HG02588 (cell line): ENCODE measurements at regions not wholly inside any gene's neighbourhood (a gene's known extent, or its start where the extent isn't known, plus 50 kb on each side); places are given as distances from the start of the nearest gene placed in this dataset.

Source experiments
- ATAC-seq: cut with Tn5 transposase; IDR thresholded peaks from one replicate; pipeline ENCODE4 v1.9.1; 2021; ENCODE audit warnings: mild to moderate bottlenecking, moderate library complexity; ENCODE audit not compliant: unreplicated experiment

DNA sequence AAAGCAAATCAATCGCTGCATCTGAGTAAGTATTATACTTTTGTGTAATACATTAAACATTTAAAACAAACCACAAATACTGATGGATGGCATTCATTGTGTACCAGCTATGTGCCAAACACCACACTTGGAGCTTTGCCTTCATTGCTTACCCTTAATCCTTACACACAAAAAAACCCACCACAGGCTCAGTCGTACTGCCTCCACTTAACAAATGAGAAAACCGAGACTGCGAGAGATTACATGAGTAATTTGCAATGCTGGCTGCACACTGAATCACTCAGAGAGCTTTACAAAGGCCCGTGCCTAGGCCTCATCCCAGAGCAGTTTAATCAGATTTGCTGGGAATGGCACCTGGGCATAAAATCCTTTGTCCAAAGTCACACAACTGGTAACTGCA, 130.5 kb downstream of the EDN1 start:
- ATAC-seq: no peak

DNA sequence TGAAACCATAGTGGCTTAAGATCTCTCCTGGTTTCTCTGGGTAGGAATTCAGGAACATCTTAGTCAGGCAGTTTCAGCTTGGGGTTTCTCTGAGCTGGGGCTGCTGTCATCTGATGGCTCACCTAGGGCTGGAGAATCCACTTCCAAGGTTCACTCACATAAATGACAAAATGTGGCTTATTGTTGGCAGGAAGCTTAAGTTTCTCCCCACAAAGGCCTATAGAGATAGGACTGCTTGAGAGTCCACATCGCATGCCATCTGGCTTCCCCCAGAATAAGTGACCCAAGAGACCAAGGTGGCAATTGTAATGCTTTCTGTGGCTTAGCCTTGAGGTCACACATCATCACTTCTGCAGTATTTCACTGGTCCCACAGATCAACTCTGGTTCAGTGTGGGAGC, 131.4 kb downstream of the EDN1 start:
- no peak for ATAC-seq

DNA sequence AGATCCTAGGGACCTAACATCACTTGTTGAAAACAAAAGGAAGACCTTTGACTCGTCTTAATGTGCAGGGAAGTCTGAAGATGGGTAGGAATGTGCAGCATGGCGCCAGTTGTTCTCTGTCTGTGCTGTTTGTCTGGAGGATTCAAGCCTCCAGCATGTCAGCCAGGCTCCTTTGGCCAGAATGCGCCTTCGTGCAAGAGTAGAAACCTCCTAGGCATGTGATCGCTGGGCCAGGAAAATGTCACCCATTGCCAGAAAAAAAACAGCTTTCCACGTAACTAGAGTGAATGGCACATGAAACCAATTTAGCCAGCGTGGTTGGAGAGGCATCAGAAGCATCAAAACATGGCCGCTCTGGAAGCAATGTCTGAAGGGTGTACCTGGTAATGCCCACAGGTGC, 132.7 kb downstream of the EDN1 start:
- no peak for ATAC-seq

DNA sequence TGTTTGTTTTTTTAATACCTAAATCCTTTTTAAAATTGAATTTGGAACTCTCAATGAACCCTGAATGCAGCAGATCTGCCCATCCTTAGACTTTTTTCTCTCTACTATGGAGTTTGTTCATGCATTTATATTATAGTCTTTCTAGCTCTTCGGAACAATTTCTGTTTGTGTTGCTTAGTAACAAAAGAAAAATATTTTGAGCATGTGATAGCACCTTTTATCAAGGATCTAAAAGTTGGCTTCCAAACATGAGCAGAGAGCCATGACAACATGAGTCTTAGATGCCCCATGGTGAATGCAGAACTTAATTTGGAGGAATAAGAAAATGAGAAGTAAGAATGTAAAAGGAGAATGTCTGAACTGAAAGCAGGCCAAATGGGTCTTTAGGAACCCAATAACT, 133.7 kb downstream of the EDN1 start:
- ATAC-seq: no peak

DNA sequence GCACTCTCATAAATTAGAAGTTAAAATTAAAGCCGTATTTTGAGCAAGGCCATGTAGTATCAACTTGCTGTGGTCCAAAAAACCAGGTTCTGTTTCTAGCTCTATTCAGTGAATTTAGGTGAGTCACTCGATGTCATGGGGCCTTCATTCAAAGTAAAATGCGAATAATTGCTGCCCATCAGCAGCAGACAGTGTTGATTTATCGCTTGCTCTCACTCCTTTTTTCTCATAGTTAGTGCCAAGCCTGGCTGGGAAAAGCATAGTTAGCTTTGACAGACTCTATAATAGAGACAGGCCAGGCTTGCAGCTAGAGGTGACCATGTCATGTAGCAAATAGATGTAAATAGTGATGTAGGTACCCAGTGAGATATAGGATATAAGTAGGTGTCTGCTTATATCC, 136.0 kb downstream of the EDN1 start:
- no peak for ATAC-seq

DNA sequence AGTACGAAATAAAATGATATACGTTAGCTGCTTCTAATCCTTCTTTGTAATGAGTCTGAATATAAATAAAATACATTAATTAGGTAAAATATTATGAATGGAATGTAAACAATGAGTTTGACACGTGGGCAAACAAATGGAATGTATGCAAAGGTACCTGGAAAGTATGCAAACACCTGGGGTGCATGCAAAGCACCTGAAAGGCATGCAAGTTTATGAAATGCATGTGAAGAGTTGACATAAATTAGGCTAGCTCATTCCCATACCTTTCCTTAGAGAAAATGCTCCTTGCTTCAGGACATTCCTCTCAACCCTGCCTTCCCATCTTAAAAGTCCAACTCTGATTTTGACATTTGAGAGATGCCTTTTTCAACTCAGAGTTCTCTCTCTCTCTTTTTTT, 140.9 kb downstream of the EDN1 start:
- no peak for ATAC-seq

DNA sequence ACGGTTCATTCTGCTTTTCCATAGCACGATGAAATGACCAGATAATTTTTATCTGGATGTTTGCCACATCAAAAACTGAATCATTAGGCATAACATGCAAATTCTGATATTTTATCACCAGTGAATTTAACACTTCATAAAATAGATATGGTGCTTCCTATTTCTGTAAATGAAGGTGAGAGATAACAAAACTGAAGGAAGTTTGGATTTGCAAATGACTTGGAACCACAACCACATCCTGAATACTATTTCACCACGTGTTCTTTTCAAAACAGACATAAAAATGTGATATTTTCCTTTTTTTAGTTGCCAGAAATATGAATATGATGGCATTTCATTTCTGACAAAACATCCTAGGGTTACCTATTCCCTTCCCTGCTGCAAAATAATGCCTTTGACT, 146.1 kb downstream of the EDN1 start:
- ATAC-seq: no peak

DNA sequence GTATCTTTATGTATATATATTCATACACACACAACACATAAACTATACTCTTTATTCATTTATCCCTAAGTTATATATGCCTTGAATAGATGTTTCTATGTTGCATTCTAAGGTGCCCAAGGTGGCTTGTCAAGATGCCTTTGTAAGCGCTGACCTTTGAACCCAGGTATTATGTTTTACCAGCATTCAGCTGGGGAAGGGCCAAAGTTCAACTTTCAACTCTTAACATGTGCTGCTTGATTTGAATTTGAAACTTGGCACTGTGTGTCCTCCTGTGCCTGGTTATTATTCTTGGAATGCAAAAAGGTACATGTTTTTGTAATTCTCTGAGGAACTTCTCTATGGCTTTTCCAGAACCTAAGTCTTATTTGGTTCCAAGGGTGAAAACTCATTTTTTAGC, 146.5 kb downstream of the EDN1 start:
- no peak for ATAC-seq

DNA sequence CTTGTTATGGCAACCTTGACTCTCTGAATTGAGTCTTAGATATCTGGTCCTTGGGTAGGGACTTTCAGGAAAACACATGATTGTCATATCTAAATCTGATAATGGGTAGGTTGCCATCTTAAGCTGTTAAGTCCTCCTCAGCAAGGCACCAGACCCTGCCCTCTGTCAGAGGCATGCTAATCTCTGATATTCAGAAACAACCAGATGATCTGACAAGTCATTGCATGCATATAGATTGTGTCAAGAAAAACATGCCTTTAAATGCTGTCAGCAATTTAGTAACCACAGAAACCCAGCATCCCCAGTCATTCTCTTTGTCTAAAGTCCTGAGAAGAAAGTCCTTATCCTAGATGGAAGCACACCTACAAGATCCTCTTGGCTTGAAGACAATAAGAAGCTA, 149.1 kb downstream of the EDN1 start:
- ATAC-seq: no peak

DNA sequence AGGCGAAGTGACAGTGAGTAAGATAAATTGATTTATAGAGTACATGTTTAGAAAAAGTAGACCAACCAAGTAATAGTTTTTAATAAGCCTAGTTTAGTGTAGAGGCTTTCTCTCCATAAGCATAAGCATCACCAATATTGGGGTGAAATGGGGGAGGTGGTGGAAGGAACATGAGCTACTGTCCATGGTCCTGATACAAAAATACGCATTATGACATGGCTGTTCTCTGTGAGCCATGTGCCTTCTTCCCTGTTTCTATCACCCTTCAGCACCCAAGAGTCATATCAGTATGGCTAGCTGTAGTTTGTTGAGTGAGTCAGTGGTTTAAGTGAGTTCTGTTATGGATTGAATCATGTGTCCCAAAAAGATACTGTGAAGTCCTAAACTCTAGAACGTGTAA, 150.8 kb downstream of the EDN1 start:
- ATAC-seq: no peak

DNA sequence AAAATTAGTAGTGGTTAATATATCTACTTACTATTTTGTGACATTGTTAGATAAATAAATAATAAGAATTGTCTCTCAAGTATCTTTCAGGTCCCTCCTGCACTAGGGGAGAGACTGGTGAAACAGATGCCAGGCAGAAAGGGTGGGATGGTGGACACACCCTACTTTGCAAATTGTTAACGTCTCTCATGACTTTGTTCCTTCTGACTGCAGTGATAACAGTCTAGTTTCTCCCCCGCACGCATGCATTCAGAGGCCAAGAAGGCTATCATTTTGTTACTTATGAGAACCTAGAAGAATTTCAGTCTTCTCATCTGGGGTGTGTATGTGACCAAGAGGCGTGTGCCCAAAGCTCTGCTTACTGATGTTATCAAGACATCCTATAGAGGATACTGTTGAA, 152.3 kb downstream of the EDN1 start:
- ATAC-seq: no peak

DNA sequence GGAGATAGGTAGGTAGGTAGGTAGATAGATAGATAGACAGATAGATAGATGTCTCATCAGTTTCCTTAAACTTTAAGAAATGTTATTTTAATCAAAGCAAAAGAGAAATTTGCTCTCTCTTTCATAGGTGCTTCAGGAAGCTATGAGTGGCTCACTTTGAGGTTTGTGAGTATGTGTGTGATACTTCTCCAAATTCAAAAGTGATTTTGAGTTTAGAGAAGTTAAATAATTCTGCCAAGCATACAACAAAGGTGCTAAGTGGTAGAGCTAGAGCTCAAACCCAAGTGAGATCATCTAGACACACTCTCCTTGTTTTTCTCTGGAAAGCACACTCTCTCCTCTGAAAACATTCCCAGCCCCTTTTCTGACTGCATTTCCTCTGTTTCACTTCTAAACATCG, 156.2 kb downstream of the EDN1 start:
- ATAC-seq: no peak

DNA sequence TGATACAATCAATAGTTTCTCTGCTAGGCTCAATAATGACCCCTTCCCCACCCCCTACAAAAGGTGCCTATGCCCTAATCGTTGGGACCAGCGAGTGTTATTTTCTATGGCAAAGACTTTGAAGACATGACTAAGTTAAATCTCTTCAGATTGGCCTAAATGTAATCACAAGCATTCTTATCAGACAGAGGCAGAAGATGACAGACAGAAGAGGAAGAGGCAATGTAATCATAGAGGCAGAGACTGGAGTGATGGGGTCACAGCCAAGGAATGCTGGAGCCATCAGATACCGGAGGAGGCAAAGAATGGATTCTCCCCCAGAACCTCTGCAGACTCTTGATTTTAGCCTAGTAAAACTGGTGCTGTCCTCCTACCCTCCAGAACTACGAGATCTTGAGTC, 159.3 kb downstream of the EDN1 start:
- ATAC-seq: no peak

DNA sequence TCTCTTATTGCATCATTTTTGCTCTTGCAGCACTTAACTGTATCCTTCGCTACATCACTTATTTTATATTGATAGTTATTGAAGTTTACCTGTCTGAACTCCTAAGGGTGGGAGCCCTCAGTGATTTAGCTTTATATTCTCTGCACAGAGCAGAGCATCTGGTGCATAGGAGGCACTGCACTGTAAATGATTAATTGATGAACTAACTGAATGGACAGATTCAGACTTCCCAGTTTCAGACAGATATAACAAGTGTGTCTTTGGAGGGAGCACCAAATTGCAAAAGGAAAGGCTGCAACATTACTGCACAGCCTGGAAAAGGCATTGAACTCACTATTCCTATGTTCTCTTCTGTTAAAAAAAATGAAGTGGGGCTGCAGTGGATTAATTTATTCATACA, 160.3 kb downstream of the EDN1 start:
- ATAC-seq: no peak

DNA sequence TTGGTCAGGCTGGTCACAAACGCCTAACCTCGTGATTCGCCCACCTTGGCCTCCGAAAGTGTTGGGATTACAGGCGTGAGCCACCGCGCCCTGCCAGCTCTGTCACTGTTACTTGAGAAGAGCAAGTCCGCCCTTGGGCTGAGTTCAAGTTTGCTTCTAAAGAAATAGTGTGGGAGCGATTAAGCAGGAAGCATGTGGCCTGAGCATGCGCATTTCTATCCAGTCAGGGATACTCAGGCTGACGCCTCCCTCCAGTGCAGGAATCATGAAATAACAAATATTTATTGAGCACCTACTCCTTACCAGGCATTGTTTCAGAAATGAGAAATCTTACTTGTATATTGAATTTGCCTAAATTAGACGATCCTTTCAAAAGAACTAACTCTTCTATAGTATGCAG, 166.2 kb downstream of the EDN1 start:
- ATAC-seq: no peak

DNA sequence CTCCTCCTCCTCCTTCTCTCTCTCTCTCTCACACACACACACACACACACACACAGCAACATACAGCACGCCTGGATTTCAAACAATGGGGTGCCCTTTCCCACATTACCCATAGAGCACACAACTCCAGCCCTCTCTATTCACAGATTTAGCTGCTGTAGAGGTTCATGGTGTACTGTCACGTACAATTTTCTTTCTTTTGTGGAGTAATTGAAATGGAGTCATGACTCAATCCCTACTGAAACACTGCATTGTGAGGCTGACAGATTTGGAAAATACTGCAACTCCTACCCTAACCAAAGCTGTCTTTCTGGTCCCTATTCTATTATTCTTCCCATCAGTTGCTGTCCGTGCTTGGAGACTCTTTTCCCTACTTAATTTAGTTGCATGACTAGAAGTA, 166.9 kb downstream of the EDN1 start:
- no peak for ATAC-seq

DNA sequence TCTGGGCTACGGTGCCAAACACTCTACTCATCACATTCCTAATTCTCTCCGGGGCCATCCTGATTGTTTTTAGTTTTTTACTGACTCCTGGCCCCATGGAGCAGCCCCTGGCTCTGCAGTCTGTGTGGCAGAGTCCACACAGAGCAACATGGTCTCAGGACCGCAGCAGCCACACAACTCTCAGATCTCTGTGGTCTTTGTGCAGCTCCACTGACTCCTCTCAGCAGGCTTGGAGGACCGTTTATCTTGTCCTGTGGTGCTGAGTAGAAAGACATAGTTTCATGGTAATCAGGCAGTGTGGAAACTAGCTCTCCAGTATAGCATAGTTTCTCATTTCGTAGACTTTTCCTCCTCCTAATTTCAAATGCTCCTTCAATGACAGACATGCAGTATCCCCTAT, 168.4 kb downstream of the EDN1 start:
- no peak for ATAC-seq

DNA sequence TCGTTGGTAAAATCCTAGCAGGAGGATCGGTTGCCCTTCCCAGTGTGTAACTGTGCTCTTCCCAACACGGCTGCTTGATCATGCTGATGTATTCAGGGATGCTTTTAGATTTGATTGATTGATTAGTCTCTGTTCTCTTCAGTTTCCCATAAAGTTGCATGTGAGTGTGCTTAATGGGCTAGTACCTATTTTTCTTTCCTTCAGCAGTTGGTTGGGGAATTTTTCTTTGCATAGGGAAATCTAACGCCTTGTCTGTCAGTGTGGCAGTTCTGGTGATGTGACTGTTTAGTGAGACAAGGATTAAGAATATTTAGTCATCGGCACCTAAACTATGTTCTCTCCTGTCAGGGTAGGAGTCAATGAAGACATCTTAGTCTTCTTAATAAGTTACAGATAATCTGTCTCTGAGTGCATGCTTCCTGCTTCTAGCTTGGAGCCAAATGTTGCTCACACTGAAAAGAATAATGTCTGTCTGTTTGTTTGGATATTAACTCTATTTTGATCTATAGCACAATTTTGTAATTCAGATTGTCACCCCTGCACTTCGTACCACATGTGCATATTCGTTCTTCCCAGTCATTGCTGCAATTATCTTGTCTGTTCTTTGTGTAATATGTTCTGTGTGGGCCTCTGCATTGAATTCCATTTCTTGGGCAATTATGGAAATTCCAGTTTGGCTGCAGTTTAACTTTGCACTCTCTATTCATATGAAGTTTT, 169.9 kb downstream of the EDN1 start:
- no peak for ATAC-seq

DNA sequence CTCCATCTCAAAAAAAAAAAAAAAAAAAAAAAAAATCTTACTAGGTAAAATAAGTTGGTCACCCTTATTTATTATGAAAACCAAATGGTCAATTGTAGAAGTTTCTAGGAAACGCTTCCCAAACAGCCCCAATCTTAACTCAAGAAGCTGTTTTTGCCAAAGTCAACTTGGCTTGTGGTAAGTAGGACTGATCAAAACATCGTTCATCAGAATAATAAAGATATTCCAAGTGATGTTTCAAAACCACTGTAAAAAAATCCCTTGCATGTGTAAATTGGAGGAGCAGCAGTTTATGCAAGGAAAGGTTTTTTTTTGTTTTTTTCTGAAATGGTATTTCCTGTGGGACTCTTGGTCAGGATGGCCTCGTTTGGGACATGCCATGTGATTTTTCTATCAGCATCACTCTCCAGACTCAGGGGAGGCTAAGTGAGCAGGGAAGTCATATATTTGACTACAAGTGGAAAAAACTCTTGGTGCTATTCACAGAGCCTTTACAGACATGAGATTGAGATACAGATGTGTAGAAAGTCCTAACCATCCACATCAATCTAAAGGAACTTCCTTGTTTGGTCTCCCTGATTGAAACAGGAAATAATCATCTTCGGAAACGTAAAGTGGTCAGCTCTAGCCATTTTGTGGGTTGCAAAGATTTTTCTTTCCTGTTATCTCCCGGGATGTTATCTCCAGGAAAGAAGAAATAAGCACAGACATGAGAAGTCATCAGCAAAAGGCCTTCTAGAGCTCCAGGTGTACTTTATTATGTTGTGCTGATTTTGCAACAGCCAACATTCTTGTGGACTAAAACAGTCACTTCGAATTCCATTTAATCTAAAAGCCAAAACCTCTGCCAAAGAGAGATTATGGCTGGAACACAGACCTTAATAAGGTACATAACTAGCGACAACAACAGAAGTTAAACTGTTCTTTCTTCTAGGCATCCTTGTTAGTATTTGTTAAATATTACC, 177.8 kb downstream of the EDN1 start:
- ATAC-seq: no peak

DNA sequence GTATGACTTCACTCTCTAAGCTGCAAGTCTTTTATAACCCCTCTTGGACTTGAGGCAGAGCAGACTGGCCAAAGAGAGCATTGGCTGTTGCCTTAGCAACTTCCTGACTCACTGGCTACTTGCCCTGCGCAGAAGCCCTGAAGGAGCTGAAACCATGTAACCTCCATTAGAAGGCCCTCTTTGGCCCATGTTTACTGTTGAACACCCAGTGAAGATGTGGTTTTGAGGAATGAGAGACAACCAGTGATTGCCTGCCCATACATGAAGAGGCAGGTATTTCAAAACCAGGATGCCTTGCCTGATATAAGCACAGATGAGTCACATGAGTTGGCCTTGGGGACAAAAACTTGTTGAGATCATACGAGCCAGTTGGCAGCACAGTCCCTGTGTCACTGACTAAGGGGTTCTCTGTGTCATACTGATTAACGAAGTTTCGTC, 182.5 kb downstream of the EDN1 start:
- ATAC-seq: no peak

DNA sequence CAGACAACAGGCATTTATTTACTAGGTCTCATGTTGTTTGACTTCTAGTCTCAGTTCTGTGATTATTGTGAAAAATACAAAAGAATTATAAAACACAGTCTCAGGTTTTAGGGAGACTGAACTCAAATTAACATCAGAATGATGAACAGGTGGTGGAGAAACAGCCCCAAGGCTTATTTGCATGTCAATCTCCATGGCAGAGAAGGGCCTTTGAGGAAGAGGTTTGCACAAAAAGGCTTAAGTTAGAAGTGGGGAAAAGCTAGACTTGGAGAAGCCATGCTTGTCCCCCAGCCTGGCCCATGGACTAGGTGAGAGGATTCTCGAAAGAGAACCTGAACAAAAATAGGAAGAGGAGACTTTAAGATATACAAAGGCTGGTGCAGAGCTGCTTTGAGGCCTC, 183.3 kb downstream of the EDN1 start:
- no peak for ATAC-seq
